Calu3 (cell line): ENCODE measurements at regions not wholly inside any gene's neighbourhood (a gene's known extent, or its start where the extent isn't known, plus 50 kb on each side); places are given as distances from the start of the nearest gene placed in this dataset.
"Not testable (repeated sequence)": the region's sequence is repeated elsewhere in the genome, so short reads cannot be mapped to it uniquely, and the experiment has no call there.

Experiments
- BruUV-seq: library from RNA; stranded (reverse); fragments of 400-500 nt; replicated peaks from 2 replicates; lab custom pipeline; 2021; lab: Mats Ljungman, UMichigan
- CTCF ChIA-PET: fragments of 300-600 bp; sonication (Branson Sonifier 250); formaldehyde crosslinking; loops from one replicate; lab custom pipeline; 2022; ENCODE audit warnings: antibody characterized with exemption; lab: Charles Lee
- DNase-seq: peaks from one replicate; pipeline ENCODE4 v3.0.0; 2022
- H3K27ac Mint-ChIP-seq: one replicate; pipeline ENCODE4 v1.8.0; 2022; ENCODE audit warnings: mixed read lengths; ENCODE audit not compliant: unreplicated experiment
- H3K27me3 Mint-ChIP-seq: one replicate; pipeline ENCODE4 v1.8.0; 2022; ENCODE audit warnings: mixed read lengths; ENCODE audit not compliant: unreplicated experiment
- H3K36me3 Mint-ChIP-seq: one replicate; pipeline ENCODE4 v1.8.0; 2022; ENCODE audit warnings: mild to moderate bottlenecking, moderate library complexity, mixed read lengths; ENCODE audit not compliant: insufficient read depth, unreplicated experiment
- H3K4me1 Mint-ChIP-seq: one replicate; pipeline ENCODE4 v1.8.0; 2022; ENCODE audit warnings: mild to moderate bottlenecking, low read depth, mixed read lengths; ENCODE audit not compliant: unreplicated experiment
- H3K4me3 Mint-ChIP-seq: one replicate; pipeline ENCODE4 v1.8.0; 2022; ENCODE audit warnings: mild to moderate bottlenecking, low read depth, moderate library complexity, mixed read lengths; ENCODE audit not compliant: unreplicated experiment
- H3K9me3 Mint-ChIP-seq: one replicate; pipeline ENCODE4 v1.8.0; 2022; ENCODE audit warnings: low read depth, mixed read lengths; ENCODE audit not compliant: unreplicated experiment
- intact Hi-C: fragments of 100-400 bp; cut with micrococcal nuclease; formaldehyde crosslinking; loops from one replicate; pipeline ENCODE4 v1.10.0; 2022; ENCODE audit not compliant: unreplicated experiment

DNA sequence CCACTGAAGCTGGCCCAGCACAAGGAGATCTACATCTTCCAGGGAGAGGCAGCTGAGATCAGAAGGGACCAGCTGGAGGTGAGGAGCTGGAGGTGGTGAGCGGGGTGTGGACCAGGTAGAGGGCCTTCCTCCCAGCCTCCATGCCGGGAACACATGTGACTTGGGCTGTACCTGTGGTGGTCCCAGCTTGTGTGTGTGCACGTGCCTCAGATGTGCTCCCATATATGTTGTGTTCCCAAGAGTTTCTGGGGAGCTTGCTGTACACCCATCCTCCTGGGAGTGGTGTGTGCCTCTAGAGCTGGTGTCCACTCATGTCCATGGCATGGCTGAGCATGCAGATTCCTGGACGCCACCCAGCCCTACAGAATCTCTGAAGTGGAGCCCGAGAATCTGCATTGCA is 183.7 kb upstream of the AKAP13 start:
- DNase-seq, H3K4me1 Mint-ChIP-seq, CTCF ChIA-PET, BruUV-seq, H3K4me3 Mint-ChIP-seq, H3K36me3 Mint-ChIP-seq, H3K27ac Mint-ChIP-seq, intact Hi-C loops, H3K9me3 Mint-ChIP-seq, H3K27me3 Mint-ChIP-seq: not testable (repeated sequence)

DNA sequence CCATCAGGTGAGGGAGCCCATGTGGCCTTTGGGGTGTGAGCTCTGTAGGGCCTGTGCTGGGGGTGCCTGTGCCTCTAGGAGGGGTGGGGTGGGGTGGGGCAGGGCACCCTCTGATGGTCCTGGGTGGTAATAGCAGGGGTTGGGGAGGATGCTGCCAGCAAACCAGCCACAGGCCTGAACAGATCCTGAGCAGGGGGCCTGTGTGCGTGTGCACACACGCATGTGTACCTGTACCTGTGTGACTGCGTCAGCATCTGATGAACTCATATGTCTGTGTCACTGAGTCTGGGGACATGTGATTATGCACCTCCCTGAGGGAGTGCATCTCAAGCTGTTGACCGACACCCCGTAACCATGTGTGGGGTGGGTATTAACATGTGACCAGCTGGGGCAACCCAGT is 182.8 kb upstream of the AKAP13 start:
- H3K4me3 Mint-ChIP-seq, H3K36me3 Mint-ChIP-seq, H3K27me3 Mint-ChIP-seq, H3K9me3 Mint-ChIP-seq, H3K27ac Mint-ChIP-seq, H3K4me1 Mint-ChIP-seq, DNase-seq, BruUV-seq, intact Hi-C loops, CTCF ChIA-PET: not testable (repeated sequence)

DNA sequence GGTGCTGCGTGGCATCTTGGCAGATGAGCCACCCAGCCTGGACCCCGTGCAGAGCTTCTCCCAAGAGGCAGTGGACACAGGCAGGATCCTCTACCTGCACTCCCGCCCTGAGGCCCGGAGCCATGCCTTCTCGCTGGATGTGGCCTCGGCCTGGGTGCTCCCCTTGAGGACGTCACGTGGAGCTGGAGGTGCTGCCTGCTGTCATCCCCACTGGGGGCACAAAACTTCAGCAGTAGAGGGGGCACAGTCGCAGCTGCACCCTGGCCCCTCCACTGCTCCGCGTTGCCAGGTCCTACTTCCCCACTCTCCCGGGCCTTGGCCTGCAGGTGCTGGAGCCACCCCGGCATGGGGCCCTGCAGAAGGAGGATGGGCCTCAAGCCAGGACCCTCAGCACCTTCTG is 182.0 kb upstream of the AKAP13 start:
- BruUV-seq, H3K4me1 Mint-ChIP-seq, H3K36me3 Mint-ChIP-seq, H3K27ac Mint-ChIP-seq, DNase-seq, CTCF ChIA-PET, H3K9me3 Mint-ChIP-seq, H3K27me3 Mint-ChIP-seq, intact Hi-C loops, H3K4me3 Mint-ChIP-seq: not testable (repeated sequence)

DNA sequence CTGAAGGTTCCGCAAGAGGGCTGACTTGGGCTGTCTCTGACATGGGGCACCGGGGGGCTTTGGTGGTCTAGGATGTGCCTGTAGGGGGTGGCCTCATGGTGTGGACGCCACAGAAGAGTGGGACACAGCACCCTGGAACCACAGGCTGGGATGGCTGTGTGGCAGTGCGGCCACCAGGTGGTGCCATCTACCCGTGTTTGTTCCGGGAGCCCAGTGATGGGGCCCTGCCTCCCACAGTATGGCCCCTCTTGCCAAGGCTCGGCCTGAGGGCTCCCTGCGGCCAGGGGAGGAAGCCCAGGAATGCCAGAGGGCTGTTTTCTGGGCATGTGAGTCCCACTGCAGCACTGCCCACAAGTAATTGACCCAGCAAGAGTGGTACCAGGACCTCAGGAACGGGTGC is 180.2 kb upstream of the AKAP13 start:
- BruUV-seq, H3K27me3 Mint-ChIP-seq, H3K4me3 Mint-ChIP-seq, H3K27ac Mint-ChIP-seq, CTCF ChIA-PET, H3K9me3 Mint-ChIP-seq, DNase-seq, H3K4me1 Mint-ChIP-seq, H3K36me3 Mint-ChIP-seq, intact Hi-C loops: not testable (repeated sequence)

DNA sequence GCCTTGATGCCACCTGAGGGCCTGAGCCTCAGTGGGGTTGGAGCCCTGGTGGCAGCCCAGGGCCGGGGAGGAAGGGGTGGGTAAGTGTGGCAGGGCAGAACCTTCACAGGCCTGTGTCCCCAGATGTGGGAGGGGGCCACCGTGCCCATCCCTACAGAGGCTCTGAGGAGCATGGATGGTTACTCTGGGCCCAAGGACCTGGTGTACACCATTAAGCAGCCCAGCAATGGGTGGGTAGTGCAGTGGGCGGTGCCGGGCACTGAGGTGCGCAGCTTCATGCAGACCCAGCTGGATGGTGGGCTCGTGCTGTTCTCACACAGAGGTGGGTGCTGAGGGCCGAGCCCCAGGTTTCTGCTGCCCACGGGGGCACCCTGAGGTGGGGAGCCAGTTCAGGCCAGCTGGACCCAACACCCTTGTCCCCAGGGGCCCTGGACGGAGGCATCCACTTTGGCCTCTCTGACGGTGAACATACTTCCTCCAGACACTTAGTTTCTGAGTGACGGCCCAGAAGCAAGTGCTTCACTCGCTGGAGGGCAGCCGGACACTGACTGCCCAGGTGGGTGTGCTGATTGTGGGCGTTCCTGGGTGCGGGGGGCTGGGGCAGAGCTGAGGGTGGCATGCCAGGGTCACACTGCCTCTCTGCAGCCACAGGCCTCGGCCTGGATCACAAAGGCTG is 179.1 kb upstream of the AKAP13 start:
- H3K27me3 Mint-ChIP-seq, CTCF ChIA-PET, BruUV-seq: not testable (repeated sequence)

DNA sequence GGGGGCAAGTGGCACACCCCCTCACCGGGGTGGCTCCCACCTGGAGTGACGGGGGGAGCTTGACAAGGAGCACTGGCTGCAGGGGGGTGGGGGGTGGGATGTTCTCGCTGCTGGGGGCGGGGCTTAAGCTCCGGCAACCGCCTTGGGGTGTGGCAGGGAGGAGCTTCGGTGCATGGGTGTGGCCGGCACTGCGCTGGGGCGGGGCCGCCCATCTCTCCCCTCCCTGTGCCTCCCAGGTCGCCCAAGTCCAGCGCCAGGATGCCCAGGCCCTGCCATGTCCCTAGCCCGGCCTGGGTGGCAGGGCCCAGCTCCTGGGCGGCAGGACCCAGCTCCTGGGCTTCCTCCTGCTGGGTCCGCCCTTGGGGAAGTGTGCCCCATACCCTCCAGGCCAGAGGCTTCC is 175.9 kb upstream of the AKAP13 start:
- H3K4me3 Mint-ChIP-seq, BruUV-seq, H3K27ac Mint-ChIP-seq, H3K36me3 Mint-ChIP-seq, H3K9me3 Mint-ChIP-seq, H3K4me1 Mint-ChIP-seq, H3K27me3 Mint-ChIP-seq, CTCF ChIA-PET, DNase-seq, intact Hi-C loops: not testable (repeated sequence)

More for the DNA sequence above, 179.1 kb upstream of the AKAP13 start:
- H3K36me3 Mint-ChIP-seq, H3K4me1 Mint-ChIP-seq, H3K9me3 Mint-ChIP-seq, intact Hi-C loops, DNase-seq, H3K4me3 Mint-ChIP-seq, H3K27ac Mint-ChIP-seq: not testable (repeated sequence)

DNA sequence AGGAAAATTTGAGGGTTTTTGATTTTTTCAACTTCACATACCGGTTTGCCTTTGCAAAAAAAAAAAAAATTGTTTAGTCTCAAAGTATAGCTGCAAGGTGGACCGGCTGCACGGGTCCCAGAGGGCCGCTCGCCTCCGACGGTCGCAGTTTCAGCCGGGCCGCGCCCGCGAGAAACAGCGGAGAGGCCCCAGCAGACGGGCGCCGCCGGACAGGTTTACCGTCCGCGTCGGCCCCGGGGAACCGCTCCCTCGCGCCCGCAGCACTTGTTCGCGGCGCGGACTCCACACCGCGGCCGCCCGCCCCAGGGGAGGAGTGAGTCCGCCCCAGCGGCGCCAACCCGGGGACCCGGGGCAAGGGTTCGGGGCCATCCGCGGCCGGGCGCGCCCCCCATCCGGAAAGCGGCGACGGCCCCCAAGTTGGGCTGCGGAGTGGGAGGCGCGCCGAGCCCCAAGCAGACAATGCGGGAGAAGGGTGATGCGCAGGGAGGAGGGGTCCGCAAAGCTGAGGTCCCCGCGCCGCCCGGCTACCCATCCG is 146.5 kb upstream of the AKAP13 start:
- H3K4me1 Mint-ChIP-seq, H3K4me3 Mint-ChIP-seq, H3K36me3 Mint-ChIP-seq, BruUV-seq, H3K9me3 Mint-ChIP-seq, H3K27me3 Mint-ChIP-seq, DNase-seq, CTCF ChIA-PET, intact Hi-C loops, H3K27ac Mint-ChIP-seq: not testable (repeated sequence)

DNA sequence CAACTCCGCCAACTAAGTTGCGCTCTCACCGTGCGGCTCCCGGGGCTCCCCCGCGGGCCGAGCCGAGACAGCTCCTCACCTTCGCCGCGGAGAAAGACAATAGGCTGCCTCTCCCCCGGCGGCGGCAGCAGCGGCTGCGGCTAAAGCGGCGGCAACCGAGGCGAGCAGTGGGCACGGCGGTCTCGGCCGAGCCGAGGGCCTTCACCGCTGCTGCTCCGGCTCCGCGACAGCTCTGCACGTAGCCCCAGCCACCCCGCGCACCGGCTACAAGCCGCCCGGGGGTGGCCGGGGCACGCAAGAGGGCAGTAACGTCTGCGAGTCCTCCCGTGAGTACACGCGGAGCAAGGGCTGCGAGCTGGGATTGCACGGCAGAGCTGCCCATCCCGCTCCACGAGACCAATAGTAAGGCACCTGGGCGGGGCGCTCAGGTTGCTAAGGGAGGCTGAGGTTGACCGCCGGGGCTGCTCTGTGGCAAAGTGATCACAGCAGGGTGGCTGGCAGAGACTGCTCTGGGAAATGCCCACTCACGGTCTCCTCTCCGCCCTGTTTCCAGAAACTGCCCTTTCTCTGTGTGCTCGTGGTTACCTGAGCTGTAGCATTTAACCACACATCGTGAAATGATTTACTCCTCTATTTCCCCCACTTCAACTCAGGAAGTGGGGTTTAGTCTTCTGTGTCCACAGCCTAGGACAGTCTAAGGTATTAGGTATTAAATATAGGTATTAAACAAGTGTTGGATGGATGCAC is 145.8 kb upstream of the AKAP13 start:
- CTCF ChIA-PET, H3K9me3 Mint-ChIP-seq, BruUV-seq, intact Hi-C loops, H3K27ac Mint-ChIP-seq, DNase-seq, H3K36me3 Mint-ChIP-seq, H3K4me1 Mint-ChIP-seq, H3K27me3 Mint-ChIP-seq: not testable (repeated sequence)
- H3K4me3 Mint-ChIP-seq, result peak overlapping the region; percentile 50

DNA sequence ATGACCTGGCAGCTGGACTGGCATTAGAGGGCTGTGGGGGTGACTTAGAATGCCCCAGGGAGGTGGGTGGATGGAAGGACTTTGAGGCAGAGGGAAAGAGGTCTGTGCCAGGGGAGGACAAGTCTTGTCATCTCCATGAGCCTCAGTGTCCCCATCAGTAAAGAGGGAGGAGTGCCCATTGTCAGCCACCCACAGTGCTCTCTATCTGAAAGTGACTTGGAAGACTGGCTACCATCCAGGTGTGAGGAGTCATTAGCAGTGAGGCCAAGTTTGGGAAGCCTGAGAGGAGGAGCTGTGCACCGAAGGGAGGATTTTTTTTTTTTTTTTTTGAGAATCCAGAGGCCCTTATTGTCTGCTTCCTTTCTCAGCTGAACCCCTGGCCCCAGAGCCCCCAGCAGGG is 136.3 kb upstream of the AKAP13 start:
- H3K4me3 Mint-ChIP-seq, CTCF ChIA-PET, H3K27me3 Mint-ChIP-seq, BruUV-seq, H3K27ac Mint-ChIP-seq, H3K9me3 Mint-ChIP-seq, H3K36me3 Mint-ChIP-seq, intact Hi-C loops, H3K4me1 Mint-ChIP-seq, DNase-seq: not testable (repeated sequence)
